ENCODE measurements at regions not wholly inside any gene's neighbourhood (a gene's known extent, or its start where the extent isn't known, plus 50 kb on each side); places are given as distances from the start of the nearest gene placed in this dataset.
A peak's percentile ranks its signal among the peaks of the same experiment; 100 is the strongest.

GRCh38 chr18:72056171-72056570 is 488.0 kb downstream of the CBLN2 start:
- H3K79me2 ChIP-seq, result no peaks in the 10 kb centered on the region
- no peaks in the 10 kb centered on the region for H3K9me2 ChIP-seq (replicated peaks; ENCODE audit: insufficient read depth)
- H3K27ac ChIP-seq, result no peak overlapping the region
- no peaks in the 10 kb centered on the region for H3K9me3 ChIP-seq (ENCODE audit: low read depth)
- H3K36me3 ChIP-seq (replicated peaks; ENCODE audit: insufficient read depth, low read depth), result no peaks in the 10 kb centered on the region
- H3K4me3 ChIP-seq, result no peak overlapping the region
- no peaks in the 10 kb centered on the region for H4K20me1 ChIP-seq (ENCODE audit: insufficient read depth, poor library complexity, severe bottlenecking)
- TF ChIP-seq EZH2phosphoT487 (IDR thresholded peaks at IDR 0.05; ENCODE audit: low read depth, severe bottlenecking, unreplicated experiment) (no peak), CTCF (IDR thresholded peaks at IDR 0.05; ENCODE audit: poor library complexity) (no peak)
- no peak overlapping the region for H2AFZ ChIP-seq
- DNase-seq (ENCODE audit: low spot score), result no peak
- no peaks in the 10 kb centered on the region for H3K4me1 ChIP-seq (ENCODE audit: insufficient read depth)
- no peaks in the 10 kb centered on the region for H3K27me3 ChIP-seq
- no peak overlapping the region for H3K4me2 ChIP-seq

- peak; percentile 3 for TF ChIP-seq CTCF (IDR thresholded peaks at IDR 0.05; ENCODE audit: poor library complexity)
- TF ChIP-seq EZH2 (IDR thresholded peaks at IDR 0.05; ENCODE audit: borderline replicate concordance), result no peak
- H3K79me2 ChIP-seq, result no peaks in the 10 kb centered on the region
- H3K36me3 ChIP-seq (replicated peaks; ENCODE audit: insufficient read depth, low read depth), result no peaks in the 10 kb centered on the region
- no peaks in the 10 kb centered on the region for H3K4me1 ChIP-seq (ENCODE audit: insufficient read depth)
- H3K9me3 ChIP-seq (ENCODE audit: low read depth), result no peaks in the 10 kb centered on the region
- DNase-seq (ENCODE audit: low spot score), result no peak
- no peaks in the 10 kb centered on the region for H3K9me2 ChIP-seq (replicated peaks; ENCODE audit: insufficient read depth)
- WGBS (ENCODE audit: low lambda C conversion rate, missing lambda C conversion rate), result 81% methylated on average over 7 of the region's 7 CpGs
- H2AFZ ChIP-seq, result no peak overlapping the region
- no peaks in the 10 kb centered on the region for H3K27me3 ChIP-seq
- no peak overlapping the region for H3K27ac ChIP-seq
- no peak overlapping the region for H3K4me2 ChIP-seq
- no peaks in the 10 kb centered on the region for H4K20me1 ChIP-seq (ENCODE audit: insufficient read depth, poor library complexity, severe bottlenecking)
- H3K4me3 ChIP-seq, result no peak overlapping the region
Observed at GRCh38 chr18:72041313-72042032, 502.7 kb downstream of the CBLN2 start.

DNA sequence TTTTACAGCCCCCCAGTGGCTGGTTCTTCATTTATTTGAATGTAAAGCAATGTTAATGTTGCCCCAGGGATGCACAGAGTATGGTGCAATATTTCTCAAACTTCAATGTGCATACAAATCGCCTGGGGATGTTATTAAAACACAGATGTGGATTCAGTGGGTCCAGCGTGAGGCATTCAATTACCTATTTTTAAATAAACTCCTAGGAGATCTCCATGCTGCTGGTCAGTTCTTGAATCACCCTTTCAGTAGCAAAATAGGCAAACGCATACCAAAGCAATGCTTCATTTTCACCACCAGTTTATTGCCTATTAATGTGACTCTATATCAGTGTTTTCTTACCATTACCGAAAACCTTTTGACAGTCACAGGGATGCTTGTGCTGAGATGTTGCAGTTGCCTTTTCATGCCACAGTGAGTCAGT is 530.7 kb downstream of the CBLN2 start:
- TF ChIP-seq EZH2 (IDR thresholded peaks at IDR 0.05; ENCODE audit: borderline replicate concordance), result no peak
- no peak for TF ChIP-seq EZH2phosphoT487 (IDR thresholded peaks at IDR 0.05; ENCODE audit: low read depth, severe bottlenecking, unreplicated experiment)
- no peak for TF ChIP-seq CTCF (IDR thresholded peaks at IDR 0.05; ENCODE audit: poor library complexity)
- Histone ChIP-seq H3K9me2 (replicated peaks; ENCODE audit: insufficient read depth) (no peaks in the 10 kb centered on the region), H3K4me2 (no peak overlapping the region), H3K4me1 (ENCODE audit: insufficient read depth) (no peaks in the 10 kb centered on the region), H3K27ac (no peak overlapping the region), H3K27me3 (no peaks in the 10 kb centered on the region), H3K9me3 (ENCODE audit: low read depth) (no peaks in the 10 kb centered on the region), H3K4me3 (no peak overlapping the region), H3K79me2 (no peaks in the 10 kb centered on the region), H2AFZ (no peak overlapping the region), H4K20me1 (ENCODE audit: insufficient read depth, poor library complexity, severe bottlenecking) (no peaks in the 10 kb centered on the region), H3K36me3 (replicated peaks; ENCODE audit: insufficient read depth, low read depth) (no peaks in the 10 kb centered on the region)
- DNase-seq (ENCODE audit: low spot score), result no peak
- WGBS (ENCODE audit: low lambda C conversion rate, missing lambda C conversion rate), result 61% methylated on average over 4 of the region's 4 CpGs
